AG04449 (cell line): ENCODE measurements at regions not wholly inside any gene's neighbourhood (a gene's known extent, or its start where the extent isn't known, plus 50 kb on each side); places are given as distances from the start of the nearest gene placed in this dataset.

Source experiments
- CTCF ChIA-PET: fragments of 350-600 bp; formaldehyde crosslinking; extraction: SDS; loops from one replicate; lab custom pipeline; 2021; ENCODE audit warnings: antibody characterized with exemption; lab: Yijun Ruan, JAX
- POLR2A ChIA-PET: fragments of 400-600, 350-600 bp; formaldehyde crosslinking; extraction: SDS; loops from one replicate; lab custom pipeline; 2020; ENCODE audit warnings: antibody characterized with exemption, inconsistent platforms; lab: Yijun Ruan, JAX
- DNase-seq: peaks from one replicate; pipeline ENCODE4 v3.0.0-alpha.2; 2010; ENCODE audit warnings: low read depth, low spot score
- H3K4me3 ChIP-seq: 2 replicates; pipeline ENCODE4 v1.5.1; 2011; ENCODE audit warnings: low read depth, mild to moderate bottlenecking, control low read depth, low read length
- TF ChIP-seq, protein P1 (sequence below): IDR thresholded peaks from one replicate; pipeline ENCODE4 v1.5.1; 2011; ENCODE audit warnings: mild to moderate bottlenecking, moderate library complexity, low read length, control low read depth, inconsistent platforms; ENCODE audit not compliant: insufficient read depth; ENCODE audit errors: missing control alignments

DNA sequence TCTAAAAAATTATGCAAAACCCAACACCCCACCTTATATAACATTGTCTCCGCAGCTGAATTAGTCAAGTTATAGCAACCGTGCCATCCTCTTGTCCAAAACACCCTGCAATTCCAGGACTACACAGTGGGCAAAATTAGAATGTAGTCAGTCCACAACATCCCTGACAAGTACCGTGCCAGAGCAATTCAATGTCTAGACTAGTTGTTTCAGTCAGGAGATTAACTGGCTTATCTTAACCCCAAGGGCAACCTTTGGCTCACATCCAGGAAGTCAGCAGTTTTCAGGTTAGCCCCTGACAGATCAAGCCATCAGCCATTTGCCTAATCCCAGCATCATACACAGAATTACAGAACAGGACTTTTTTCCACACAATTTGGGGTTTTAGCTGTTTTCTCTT is 240.8 kb upstream of the TMEM161B start:
- TF ChIP-seq, protein P1, sequence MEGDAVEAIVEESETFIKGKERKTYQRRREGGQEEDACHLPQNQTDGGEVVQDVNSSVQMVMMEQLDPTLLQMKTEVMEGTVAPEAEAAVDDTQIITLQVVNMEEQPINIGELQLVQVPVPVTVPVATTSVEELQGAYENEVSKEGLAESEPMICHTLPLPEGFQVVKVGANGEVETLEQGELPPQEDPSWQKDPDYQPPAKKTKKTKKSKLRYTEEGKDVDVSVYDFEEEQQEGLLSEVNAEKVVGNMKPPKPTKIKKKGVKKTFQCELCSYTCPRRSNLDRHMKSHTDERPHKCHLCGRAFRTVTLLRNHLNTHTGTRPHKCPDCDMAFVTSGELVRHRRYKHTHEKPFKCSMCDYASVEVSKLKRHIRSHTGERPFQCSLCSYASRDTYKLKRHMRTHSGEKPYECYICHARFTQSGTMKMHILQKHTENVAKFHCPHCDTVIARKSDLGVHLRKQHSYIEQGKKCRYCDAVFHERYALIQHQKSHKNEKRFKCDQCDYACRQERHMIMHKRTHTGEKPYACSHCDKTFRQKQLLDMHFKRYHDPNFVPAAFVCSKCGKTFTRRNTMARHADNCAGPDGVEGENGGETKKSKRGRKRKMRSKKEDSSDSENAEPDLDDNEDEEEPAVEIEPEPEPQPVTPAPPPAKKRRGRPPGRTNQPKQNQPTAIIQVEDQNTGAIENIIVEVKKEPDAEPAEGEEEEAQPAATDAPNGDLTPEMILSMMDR = no peak
- POLR2A ChIA-PET = no interaction called here
- no peak for DNase-seq
- no peak overlapping the region for H3K4me3 ChIP-seq
- CTCF ChIA-PET = no interaction called here

DNA sequence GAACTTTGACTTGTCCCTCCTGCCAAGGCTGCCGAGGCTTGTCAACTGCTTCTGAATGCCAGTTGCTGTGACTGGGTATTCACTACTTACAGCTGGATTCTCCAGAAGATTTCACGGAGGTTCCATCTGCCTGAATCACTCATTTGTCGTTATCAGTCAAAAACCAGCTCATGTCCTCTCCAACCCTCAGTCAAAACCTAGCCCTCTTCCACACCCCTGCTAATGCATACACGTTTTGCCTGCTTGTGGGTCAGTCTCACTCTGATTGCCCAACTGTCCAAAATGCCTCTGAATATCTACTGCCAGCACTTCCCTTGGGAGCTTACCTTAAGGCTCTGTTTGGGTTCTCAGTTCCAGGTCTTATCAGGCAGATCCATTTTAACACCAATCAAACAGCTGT is 238.6 kb upstream of the TMEM161B start:
- DNase-seq = no peak
- CTCF ChIA-PET = no interaction called here
- TF ChIP-seq, protein P1 = no peak
- no peak overlapping the region for H3K4me3 ChIP-seq
- POLR2A ChIA-PET = no interaction called here

DNA sequence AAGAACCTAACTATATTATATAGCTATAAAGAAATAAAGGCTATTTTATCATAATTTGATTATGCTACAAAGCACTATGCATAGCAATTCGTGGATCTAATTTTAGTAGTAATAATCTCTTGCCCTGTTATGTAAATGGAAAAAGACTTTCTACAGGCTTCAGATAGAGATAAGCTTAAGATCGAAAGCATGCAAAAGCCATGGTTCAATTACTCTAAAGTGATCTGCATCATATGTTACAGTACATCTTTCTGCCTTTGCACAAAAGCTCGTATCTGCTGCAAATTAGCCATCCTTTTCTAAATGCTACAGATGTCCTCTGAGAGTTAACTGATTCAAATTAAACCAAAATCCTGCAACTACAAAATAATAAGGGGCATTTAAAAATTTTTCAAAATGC is 234.8 kb upstream of the TMEM161B start:
- no peak overlapping the region for H3K4me3 ChIP-seq
- ChIA-PET POLR2A (no interaction called here), CTCF (no interaction called here)
- TF ChIP-seq, protein P1 = no peak
- DNase-seq = no peak

DNA sequence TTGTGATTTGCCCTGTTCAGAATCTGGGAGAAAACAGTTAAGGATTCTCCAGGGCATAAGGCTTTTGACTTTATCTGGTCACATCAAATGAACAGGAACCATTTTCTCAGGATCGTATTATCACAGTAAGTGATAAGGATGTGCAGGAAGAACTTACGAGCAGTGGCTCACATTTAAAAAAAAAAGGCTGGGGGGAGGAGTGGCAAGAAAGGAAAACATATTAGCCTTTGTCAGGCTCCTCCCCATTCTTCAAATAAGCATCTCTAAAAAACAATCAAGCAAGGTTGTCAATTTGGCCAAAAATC is 234.3 kb upstream of the TMEM161B start:
- TF ChIP-seq, protein P1 = no peak
- H3K4me3 ChIP-seq = no peak overlapping the region; the same call in 1 of the 2 replicates
- no peak for DNase-seq
- ChIA-PET POLR2A (no interaction called here), CTCF (no interaction called here)

DNA sequence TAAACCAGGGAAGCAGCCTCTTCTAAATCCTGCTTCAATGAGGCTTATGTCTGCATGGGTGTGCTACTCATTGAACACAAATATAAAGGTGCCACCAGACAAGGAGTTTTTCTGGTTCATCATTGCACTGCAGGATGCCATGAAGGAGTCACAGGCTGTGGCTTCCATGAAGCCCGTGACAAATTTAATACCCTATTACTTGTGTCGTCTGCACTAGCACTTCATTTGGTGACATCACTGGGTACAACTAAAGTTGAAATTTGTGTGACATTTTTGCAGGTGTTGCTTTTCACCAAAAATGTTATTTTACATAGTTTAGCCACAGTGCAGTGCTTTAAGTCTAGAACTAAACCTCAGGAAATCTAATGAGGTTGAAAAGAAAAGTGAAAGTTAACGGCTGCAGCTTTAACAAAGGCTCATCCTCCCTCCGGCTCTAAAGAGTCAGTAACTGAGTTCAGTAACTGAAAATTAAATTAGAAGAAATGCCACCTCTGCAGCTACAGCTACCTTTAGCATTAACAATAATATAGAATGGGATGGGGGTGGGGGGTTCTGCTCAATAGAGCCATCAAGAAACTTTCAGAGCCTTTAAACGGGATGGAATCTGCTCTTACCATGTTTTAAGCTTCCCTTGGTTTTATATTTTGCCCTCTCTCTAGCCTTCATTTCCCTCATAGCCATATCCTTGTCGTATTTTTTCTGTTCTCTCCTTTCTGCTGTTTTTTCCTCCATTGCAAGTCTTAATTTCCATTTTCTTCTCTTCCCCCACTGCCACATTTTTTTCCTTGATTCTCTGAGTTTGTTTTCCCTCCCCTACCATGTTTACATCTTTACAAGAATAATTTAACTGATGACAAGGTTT is 233.8 kb upstream of the TMEM161B start:
- DNase-seq = no peak
- ChIA-PET POLR2A (no interaction called here), CTCF (no interaction called here)
- H3K4me3 ChIP-seq = peak overlapping the region; percentile 35
- TF ChIP-seq, protein P1 = no peak

DNA sequence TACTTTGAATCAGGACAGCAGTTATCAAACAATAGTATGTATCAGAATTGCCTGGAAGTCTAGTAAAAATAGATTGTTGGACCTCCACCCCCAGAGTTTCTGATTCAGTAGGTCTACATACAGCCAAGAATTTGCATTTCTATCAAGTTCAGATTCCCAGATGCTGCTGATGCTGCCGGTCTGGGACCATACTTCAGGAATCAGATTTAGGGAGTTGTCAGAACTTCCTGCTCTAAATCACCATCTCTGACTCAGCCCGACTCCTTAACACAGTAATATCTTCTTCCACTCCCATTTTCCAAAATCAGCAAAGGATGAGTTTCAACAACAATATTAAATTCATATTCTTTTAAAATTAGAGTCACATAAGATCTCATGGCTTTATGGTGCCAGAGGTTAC is 227.2 kb upstream of the TMEM161B start:
- POLR2A ChIA-PET = no interaction called here

More for the DNA sequence above, 227.2 kb upstream of the TMEM161B start:
- no peak for DNase-seq
- CTCF ChIA-PET = no interaction called here
- H3K4me3 ChIP-seq = no peak overlapping the region
- TF ChIP-seq, protein P1 = no peak
